Tibial nerve (tissue), 4 donors: ENCODE measurements at regions not wholly inside any gene's neighbourhood (a gene's known extent, or its start where the extent isn't known, plus 50 kb on each side); places are given as distances from the start of the nearest gene placed in this dataset.

Source experiments
- CTCF ChIP-seq, 5 experiments: fragments of 200-600 bp in 3 of 5; fragments of 450-650 bp in 2 of 5; sonication (generic) in 3 of 5; IDR thresholded peaks; one replicate each; pipeline ENCODE4 v1.5.1; 2016 to 2019; ENCODE audit warnings: antibody characterized with exemption in 5 of 5, mild to moderate bottlenecking in 3 of 5, moderate library complexity in 2 of 5
- EP300 ChIP-seq, 2 donors: sonication (generic); formaldehyde crosslinking; IDR thresholded peaks; one replicate each; pipeline ENCODE4 v1.6.1; 2017; ENCODE audit warnings: antibody characterized with exemption in 2 of 2, mild to moderate bottlenecking in 1 of 2
- POLR2A ChIP-seq, 2 donors: fragments of 450-650 bp; IDR thresholded peaks; one replicate each; pipeline ENCODE4 v1.6.1; 2017; ENCODE audit warnings: antibody characterized with exemption in 2 of 2, mild to moderate bottlenecking in 2 of 2, moderate library complexity in 2 of 2

DNA sequence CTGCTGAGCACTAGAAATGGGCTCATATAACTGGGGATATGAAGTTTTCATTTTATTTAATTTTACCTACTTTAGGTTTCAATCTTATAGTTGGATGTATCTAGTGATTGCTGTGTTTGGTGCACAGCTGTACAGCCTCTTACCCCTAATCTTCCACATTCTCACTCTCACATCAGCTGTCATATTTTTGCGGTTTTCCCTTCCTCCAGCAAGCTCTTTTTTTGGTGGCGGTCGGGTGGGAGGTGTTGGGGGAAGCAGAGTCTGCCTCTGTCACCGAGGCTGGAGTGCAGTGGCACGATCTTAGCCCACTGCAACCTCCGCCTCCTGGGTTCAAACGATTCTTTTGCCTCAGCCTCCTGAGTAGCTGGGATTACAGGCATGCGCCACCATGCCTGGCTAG lies 445.1 kb upstream of the ISX start:
- TF ChIP-seq CTCF (IDR thresholded peaks at IDR 0.05) = no peak
- no peak for TF ChIP-seq POLR2A (IDR thresholded peaks at IDR 0.05)
- no peak for TF ChIP-seq EP300 (IDR thresholded peaks at IDR 0.05)
